ENCODE measurements at regions not wholly inside any gene's neighbourhood (a gene's known extent, or its start where the extent isn't known, plus 50 kb on each side); places are given as distances from the start of the nearest gene placed in this dataset.
A peak's percentile ranks its signal among the peaks of the same experiment; 100 is the strongest.
"Not testable (repeated sequence)": the region's sequence is repeated elsewhere in the genome, so short reads cannot be mapped to it uniquely, and the experiment has no call there.

GRCh38 chr14:55807053-55807880, 227.3 kb downstream of the KTN1 start:
- peak; percentile 23 to 37 for DNase-seq (ENCODE audit: low read depth in 2 of 2)

- DNase-seq (ENCODE audit: low read depth in 2 of 2), result no peak
These were observed 227.9 kb downstream of the KTN1 start for GRCh38 chr14:55807881-55808379.

GRCh38 chr14:55813630-55814029, 233.6 kb downstream of the KTN1 start:
- no peak for DNase-seq (ENCODE audit: low read depth in 2 of 2)

- DNase-seq (ENCODE audit: low read depth in 2 of 2), result no peak
These were observed 234.1 kb downstream of the KTN1 start for GRCh38 chr14:55814064-55814463.

- DNase-seq (ENCODE audit: low read depth in 2 of 2), result no peak
These were observed 234.9 kb downstream of the KTN1 start for GRCh38 chr14:55814873-55815272.

GRCh38 chr14:55816225-55816624, 236.2 kb downstream of the KTN1 start:
- DNase-seq (ENCODE audit: low read depth in 2 of 2), result no peak

- DNase-seq (ENCODE audit: low read depth in 2 of 2), result no peak
These were observed 239.8 kb downstream of the KTN1 start for GRCh38 chr14:55819610-55820304.

- DNase-seq (ENCODE audit: low read depth in 2 of 2), result no peak
These were observed 242.9 kb downstream of the KTN1 start for GRCh38 chr14:55822906-55823305.

GRCh38 chr14:55832122-55832911, 252.3 kb downstream of the KTN1 start:
- DNase-seq (ENCODE audit: low read depth in 2 of 2), result no peak

- no peak for DNase-seq (ENCODE audit: low read depth in 2 of 2)
These were observed 253.0 kb downstream of the KTN1 start for GRCh38 chr14:55832974-55833373.

GRCh38 chr14:55834390-55834789, 254.4 kb downstream of the KTN1 start:
- no peak for DNase-seq (ENCODE audit: low read depth in 2 of 2)

GRCh38 chr14:55835985-55836384, 256.0 kb downstream of the KTN1 start:
- DNase-seq (ENCODE audit: low read depth in 2 of 2), result no peak

GRCh38 chr14:55837467-55837866, 257.5 kb downstream of the KTN1 start:
- DNase-seq (ENCODE audit: low read depth in 2 of 2), result no peak

- no peak for DNase-seq (ENCODE audit: low read depth in 2 of 2)
These were observed 258.6 kb downstream of the KTN1 start for GRCh38 chr14:55838529-55839052.

GRCh38 chr14:55839301-55839947, 259.4 kb downstream of the KTN1 start:
- DNase-seq (ENCODE audit: low read depth in 2 of 2), result not testable (repeated sequence)

GRCh38 chr14:55840821-55841220, 260.8 kb downstream of the KTN1 start:
- no peak for DNase-seq (ENCODE audit: low read depth in 2 of 2)

GRCh38 chr14:55841625-55842024, 261.6 kb downstream of the KTN1 start:
- DNase-seq (ENCODE audit: low read depth in 2 of 2), result no peak

GRCh38 chr14:55843718-55844403, 263.9 kb downstream of the KTN1 start:
- no peak for DNase-seq (ENCODE audit: low read depth in 2 of 2)

- DNase-seq (ENCODE audit: low read depth in 2 of 2), result no peak
These were observed 266.2 kb downstream of the KTN1 start for GRCh38 chr14:55845963-55846825.

Measured in activated CD4-positive, alpha-beta T cell treated with anti-CD3 and anti-CD28 coated beads for 24 hours (primary cell).